ENCODE measurements at regions not wholly inside any gene's neighbourhood (a gene's known extent, or its start where the extent isn't known, plus 50 kb on each side); places are given as distances from the start of the nearest gene placed in this dataset.

DNA sequence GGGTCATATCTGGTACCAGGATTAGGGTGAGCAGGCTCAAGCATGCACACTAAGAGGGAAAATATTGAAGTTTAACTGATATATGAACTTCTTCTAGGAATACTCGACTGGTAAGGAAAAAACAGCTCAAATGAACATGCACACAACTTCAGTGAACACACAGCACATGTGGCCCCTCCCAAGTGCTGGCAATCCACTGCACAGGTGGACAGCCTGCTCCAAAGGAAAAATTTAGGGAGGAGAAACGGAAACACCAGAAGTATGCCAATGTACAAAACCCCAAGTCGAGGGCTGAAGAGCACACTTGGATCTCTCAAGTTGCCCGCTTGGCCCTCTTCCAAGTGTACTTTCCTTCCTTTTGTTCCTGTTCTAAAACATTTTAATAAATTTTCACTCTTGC, 205.0 kb upstream of the FAM47C start:
- Histone ChIP-seq H3K9me3 (no peaks in the 10 kb centered on the region), H3K4me1 (no peaks in the 10 kb centered on the region), H3K27me3 (no peaks in the 10 kb centered on the region), H3K36me3 (no peaks in the 10 kb centered on the region), H3K4me3 (no peak overlapping the region), H3K27ac (no peak overlapping the region)
- intact Hi-C loops (cut with DNase I), result no loop called here
- DNase-seq (ENCODE audit: low spot score in 2 of 2), result no peak
- TF ChIP-seq, protein P1, sequence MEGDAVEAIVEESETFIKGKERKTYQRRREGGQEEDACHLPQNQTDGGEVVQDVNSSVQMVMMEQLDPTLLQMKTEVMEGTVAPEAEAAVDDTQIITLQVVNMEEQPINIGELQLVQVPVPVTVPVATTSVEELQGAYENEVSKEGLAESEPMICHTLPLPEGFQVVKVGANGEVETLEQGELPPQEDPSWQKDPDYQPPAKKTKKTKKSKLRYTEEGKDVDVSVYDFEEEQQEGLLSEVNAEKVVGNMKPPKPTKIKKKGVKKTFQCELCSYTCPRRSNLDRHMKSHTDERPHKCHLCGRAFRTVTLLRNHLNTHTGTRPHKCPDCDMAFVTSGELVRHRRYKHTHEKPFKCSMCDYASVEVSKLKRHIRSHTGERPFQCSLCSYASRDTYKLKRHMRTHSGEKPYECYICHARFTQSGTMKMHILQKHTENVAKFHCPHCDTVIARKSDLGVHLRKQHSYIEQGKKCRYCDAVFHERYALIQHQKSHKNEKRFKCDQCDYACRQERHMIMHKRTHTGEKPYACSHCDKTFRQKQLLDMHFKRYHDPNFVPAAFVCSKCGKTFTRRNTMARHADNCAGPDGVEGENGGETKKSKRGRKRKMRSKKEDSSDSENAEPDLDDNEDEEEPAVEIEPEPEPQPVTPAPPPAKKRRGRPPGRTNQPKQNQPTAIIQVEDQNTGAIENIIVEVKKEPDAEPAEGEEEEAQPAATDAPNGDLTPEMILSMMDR (IDR thresholded peaks at IDR 0.05), result no peak

GRCh38 chrX:36804066-36804465, 204.1 kb upstream of the FAM47C start:
- H3K27me3 ChIP-seq, result no peaks in the 10 kb centered on the region
- DNase-seq (ENCODE audit: low spot score in 2 of 2), result no peak
- H3K4me3 ChIP-seq, result no peak overlapping the region
- H3K27ac ChIP-seq, result no peak overlapping the region
- intact Hi-C loops (cut with DNase I), result no loop called here
- no peaks in the 10 kb centered on the region for H3K4me1 ChIP-seq
- no peaks in the 10 kb centered on the region for H3K9me3 ChIP-seq
- H3K36me3 ChIP-seq, result no peaks in the 10 kb centered on the region
- TF ChIP-seq, protein P1 (IDR thresholded peaks at IDR 0.05), result no peak

- H3K4me1 ChIP-seq, result no peaks in the 10 kb centered on the region
- H3K27ac ChIP-seq, result no peak overlapping the region
- H3K9me3 ChIP-seq, result no peaks in the 10 kb centered on the region
- no peaks in the 10 kb centered on the region for H3K36me3 ChIP-seq
- intact Hi-C loops (cut with DNase I), result no loop called here
- TF ChIP-seq, protein P1 (IDR thresholded peaks at IDR 0.05), result no peak
- H3K27me3 ChIP-seq, result no peaks in the 10 kb centered on the region
- DNase-seq (ENCODE audit: low spot score in 2 of 2), result no peak
- no peak overlapping the region for H3K4me3 ChIP-seq
These were observed 163.3 kb upstream of the FAM47C start for GRCh38 chrX:36844857-36845256.

DNA sequence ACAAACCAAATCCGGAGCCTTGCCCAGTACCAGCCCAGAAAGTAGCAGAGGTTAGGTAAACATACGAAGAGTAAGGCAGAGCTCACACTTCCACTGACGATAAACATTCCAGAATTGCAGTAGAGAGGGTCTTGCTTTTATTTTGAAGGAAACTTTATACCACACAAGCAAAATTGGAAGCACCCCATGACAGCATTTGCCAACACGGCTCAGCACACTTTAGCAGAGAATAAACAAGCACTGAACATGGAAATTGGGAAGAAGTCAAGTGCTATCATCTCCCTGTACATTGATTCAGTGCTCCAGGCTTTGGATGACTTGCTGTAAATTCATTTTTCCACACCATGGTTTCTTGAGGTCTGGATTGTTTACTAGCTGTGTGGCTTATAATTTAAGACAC, 160.7 kb upstream of the FAM47C start:
- Histone ChIP-seq H3K27me3 (no peaks in the 10 kb centered on the region), H3K36me3 (no peaks in the 10 kb centered on the region), H3K4me3 (no peak overlapping the region), H3K4me1 (no peaks in the 10 kb centered on the region), H3K9me3 (no peaks in the 10 kb centered on the region), H3K27ac (no peak overlapping the region)
- intact Hi-C loops (cut with DNase I), result no loop called here
- no peak for DNase-seq (ENCODE audit: low spot score in 2 of 2)
- TF ChIP-seq, protein P1 (IDR thresholded peaks at IDR 0.05), result no peak

GRCh38 chrX:36849407-36849806, 158.8 kb upstream of the FAM47C start:
- Histone ChIP-seq H3K36me3 (no peaks in the 10 kb centered on the region), H3K4me3 (no peak overlapping the region), H3K27ac (no peak overlapping the region), H3K27me3 (no peaks in the 10 kb centered on the region), H3K4me1 (no peaks in the 10 kb centered on the region), H3K9me3 (no peaks in the 10 kb centered on the region)
- TF ChIP-seq, protein P1 (IDR thresholded peaks at IDR 0.05), result no peak
- intact Hi-C loops (cut with DNase I), result no loop called here
- DNase-seq (ENCODE audit: low spot score in 2 of 2), result no peak

DNA sequence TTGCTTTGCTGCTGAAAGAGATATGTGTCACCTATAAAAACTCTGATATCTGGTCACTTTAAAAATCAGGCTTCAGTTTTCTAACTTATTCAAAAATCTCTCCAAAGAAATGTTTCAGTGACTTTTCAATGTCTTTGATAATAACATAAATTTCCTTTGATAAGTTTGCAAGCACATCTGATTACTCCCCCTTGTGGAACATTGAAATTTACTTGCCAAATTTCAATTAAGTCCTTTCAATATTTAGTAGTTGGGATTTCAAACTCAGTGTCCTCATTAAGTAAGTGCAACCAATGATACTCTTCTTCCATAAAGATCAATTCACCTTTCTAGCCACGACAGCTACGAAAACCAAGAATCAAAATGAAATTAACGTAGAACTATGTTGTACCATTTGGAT, 151.3 kb upstream of the FAM47C start:
- H3K9me3 ChIP-seq, result no peaks in the 10 kb centered on the region
- H3K27me3 ChIP-seq, result no peaks in the 10 kb centered on the region
- H3K4me3 ChIP-seq, result no peak overlapping the region
- H3K27ac ChIP-seq, result no peak overlapping the region
- TF ChIP-seq, protein P1 (IDR thresholded peaks at IDR 0.05), result no peak
- DNase-seq (ENCODE audit: low spot score in 2 of 2), result no peak
- intact Hi-C loops (cut with DNase I), result no loop called here
- no peaks in the 10 kb centered on the region for H3K36me3 ChIP-seq
- no peaks in the 10 kb centered on the region for H3K4me1 ChIP-seq

All from ascending aorta (tissue), 2 donors.